ENCODE measurements at regions not wholly inside any gene's neighbourhood (a gene's known extent, or its start where the extent isn't known, plus 50 kb on each side); places are given as distances from the start of the nearest gene placed in this dataset.

DNA sequence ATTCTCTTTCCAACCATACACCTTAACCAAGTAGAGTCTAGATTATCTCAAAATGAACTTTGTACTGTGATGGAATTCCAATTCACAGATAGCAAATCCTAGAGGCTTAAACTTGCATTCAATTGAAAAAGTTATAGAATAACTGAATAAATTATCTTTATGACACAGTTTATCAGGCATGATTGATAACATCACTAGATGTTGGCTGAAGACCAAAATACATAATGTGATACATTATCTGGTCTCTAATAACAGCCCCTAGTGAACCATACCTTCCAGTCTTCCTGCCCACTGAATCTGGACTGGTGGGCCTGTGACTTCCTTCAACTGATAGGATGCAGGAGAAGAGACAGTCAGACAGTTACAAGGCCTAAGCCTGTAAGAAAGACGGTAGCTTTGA, 165.2 kb upstream of the CMC1 start:
- TF ChIP-seq, protein P1, sequence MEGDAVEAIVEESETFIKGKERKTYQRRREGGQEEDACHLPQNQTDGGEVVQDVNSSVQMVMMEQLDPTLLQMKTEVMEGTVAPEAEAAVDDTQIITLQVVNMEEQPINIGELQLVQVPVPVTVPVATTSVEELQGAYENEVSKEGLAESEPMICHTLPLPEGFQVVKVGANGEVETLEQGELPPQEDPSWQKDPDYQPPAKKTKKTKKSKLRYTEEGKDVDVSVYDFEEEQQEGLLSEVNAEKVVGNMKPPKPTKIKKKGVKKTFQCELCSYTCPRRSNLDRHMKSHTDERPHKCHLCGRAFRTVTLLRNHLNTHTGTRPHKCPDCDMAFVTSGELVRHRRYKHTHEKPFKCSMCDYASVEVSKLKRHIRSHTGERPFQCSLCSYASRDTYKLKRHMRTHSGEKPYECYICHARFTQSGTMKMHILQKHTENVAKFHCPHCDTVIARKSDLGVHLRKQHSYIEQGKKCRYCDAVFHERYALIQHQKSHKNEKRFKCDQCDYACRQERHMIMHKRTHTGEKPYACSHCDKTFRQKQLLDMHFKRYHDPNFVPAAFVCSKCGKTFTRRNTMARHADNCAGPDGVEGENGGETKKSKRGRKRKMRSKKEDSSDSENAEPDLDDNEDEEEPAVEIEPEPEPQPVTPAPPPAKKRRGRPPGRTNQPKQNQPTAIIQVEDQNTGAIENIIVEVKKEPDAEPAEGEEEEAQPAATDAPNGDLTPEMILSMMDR (IDR thresholded peaks at IDR 0.05) = no peak
- no peak for TF ChIP-seq SIN3A (IDR thresholded peaks at IDR 0.05; ENCODE audit: borderline replicate concordance, insufficient read depth, low read depth, low read length)
- TF ChIP-seq TCF7L2 (IDR thresholded peaks at IDR 0.05; ENCODE audit: low read depth, low read length) = no peak
- TF ChIP-seq POLR2AphosphoS5 (IDR thresholded peaks at IDR 0.05; ENCODE audit: low read depth, low read length) = no peak
- TF ChIP-seq, protein P2, sequence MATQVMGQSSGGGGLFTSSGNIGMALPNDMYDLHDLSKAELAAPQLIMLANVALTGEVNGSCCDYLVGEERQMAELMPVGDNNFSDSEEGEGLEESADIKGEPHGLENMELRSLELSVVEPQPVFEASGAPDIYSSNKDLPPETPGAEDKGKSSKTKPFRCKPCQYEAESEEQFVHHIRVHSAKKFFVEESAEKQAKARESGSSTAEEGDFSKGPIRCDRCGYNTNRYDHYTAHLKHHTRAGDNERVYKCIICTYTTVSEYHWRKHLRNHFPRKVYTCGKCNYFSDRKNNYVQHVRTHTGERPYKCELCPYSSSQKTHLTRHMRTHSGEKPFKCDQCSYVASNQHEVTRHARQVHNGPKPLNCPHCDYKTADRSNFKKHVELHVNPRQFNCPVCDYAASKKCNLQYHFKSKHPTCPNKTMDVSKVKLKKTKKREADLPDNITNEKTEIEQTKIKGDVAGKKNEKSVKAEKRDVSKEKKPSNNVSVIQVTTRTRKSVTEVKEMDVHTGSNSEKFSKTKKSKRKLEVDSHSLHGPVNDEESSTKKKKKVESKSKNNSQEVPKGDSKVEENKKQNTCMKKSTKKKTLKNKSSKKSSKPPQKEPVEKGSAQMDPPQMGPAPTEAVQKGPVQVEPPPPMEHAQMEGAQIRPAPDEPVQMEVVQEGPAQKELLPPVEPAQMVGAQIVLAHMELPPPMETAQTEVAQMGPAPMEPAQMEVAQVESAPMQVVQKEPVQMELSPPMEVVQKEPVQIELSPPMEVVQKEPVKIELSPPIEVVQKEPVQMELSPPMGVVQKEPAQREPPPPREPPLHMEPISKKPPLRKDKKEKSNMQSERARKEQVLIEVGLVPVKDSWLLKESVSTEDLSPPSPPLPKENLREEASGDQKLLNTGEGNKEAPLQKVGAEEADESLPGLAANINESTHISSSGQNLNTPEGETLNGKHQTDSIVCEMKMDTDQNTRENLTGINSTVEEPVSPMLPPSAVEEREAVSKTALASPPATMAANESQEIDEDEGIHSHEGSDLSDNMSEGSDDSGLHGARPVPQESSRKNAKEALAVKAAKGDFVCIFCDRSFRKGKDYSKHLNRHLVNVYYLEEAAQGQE (IDR thresholded peaks at IDR 0.05; ENCODE audit: insufficient read depth in 1 of 2, low read depth in 2 of 2, low read length in 1 of 2) = no peak
